ENCODE measurements at regions not wholly inside any gene's neighbourhood (a gene's known extent, or its start where the extent isn't known, plus 50 kb on each side); places are given as distances from the start of the nearest gene placed in this dataset.
"Not testable (repeated sequence)": the region's sequence is repeated elsewhere in the genome, so short reads cannot be mapped to it uniquely, and the experiment has no call there.

- not testable (repeated sequence) for TF ChIP-seq EZH2 (IDR thresholded peaks at IDR 0.05; ENCODE audit: insufficient read depth, poor library complexity, severe bottlenecking); EZH2phosphoT487 (IDR thresholded peaks at IDR 0.05; ENCODE audit: insufficient read depth, low read depth)
Observed at GRCh38 chr18:62652057-62652629, 63.2 kb upstream of the PHLPP1 start.

Data from GM23248 (cell line).